ENCODE measurements at regions not wholly inside any gene's neighbourhood (a gene's known extent, or its start where the extent isn't known, plus 50 kb on each side); places are given as distances from the start of the nearest gene placed in this dataset.

GRCh38 chr2:223222397-223222796, 170.4 kb downstream of the KCNE4 start:
- no peak for DNase-seq (ENCODE audit: low read depth)
- H3K4me3 ChIP-seq (ENCODE audit: low read depth, low read length), result no peak overlapping the region
- TF ChIP-seq CTCF (IDR thresholded peaks at IDR 0.05; ENCODE audit: insufficient read depth, low read depth, low read length, missing control alignments), result no peak

GRCh38 chr2:223223156-223223555, 171.2 kb downstream of the KCNE4 start:
- DNase-seq (ENCODE audit: low read depth), result no peak
- TF ChIP-seq CTCF (IDR thresholded peaks at IDR 0.05; ENCODE audit: insufficient read depth, low read depth, low read length, missing control alignments), result no peak
- H3K4me3 ChIP-seq (ENCODE audit: low read depth, low read length), result no peak overlapping the region

GRCh38 chr2:223225266-223225665, 173.3 kb downstream of the KCNE4 start:
- DNase-seq (ENCODE audit: low read depth), result no peak
- no peak for TF ChIP-seq CTCF (IDR thresholded peaks at IDR 0.05; ENCODE audit: insufficient read depth, low read depth, low read length, missing control alignments)
- H3K4me3 ChIP-seq (ENCODE audit: low read depth, low read length), result no peak overlapping the region

- H3K4me3 ChIP-seq (ENCODE audit: low read depth, low read length), result no peak overlapping the region
- no peak for DNase-seq (ENCODE audit: low read depth)
- TF ChIP-seq CTCF (IDR thresholded peaks at IDR 0.05; ENCODE audit: insufficient read depth, low read depth, low read length, missing control alignments), result no peak
Observed at GRCh38 chr2:223226264-223226663, 174.3 kb downstream of the KCNE4 start.

- DNase-seq (ENCODE audit: low read depth), result no peak
- TF ChIP-seq CTCF (IDR thresholded peaks at IDR 0.05; ENCODE audit: insufficient read depth, low read depth, low read length, missing control alignments), result no peak
- H3K4me3 ChIP-seq (ENCODE audit: low read depth, low read length), result no peak overlapping the region
Observed at GRCh38 chr2:223227338-223227737, 175.3 kb downstream of the KCNE4 start.

GRCh38 chr2:223228871-223229270, 176.9 kb downstream of the KCNE4 start:
- no peak overlapping the region for H3K4me3 ChIP-seq (ENCODE audit: low read depth, low read length)
- TF ChIP-seq CTCF (IDR thresholded peaks at IDR 0.05; ENCODE audit: insufficient read depth, low read depth, low read length, missing control alignments), result no peak

GRCh38 chr2:223230352-223230751, 178.4 kb downstream of the KCNE4 start:
- H3K4me3 ChIP-seq (ENCODE audit: low read depth, low read length), result no peak overlapping the region
- TF ChIP-seq CTCF (IDR thresholded peaks at IDR 0.05; ENCODE audit: insufficient read depth, low read depth, low read length, missing control alignments), result no peak
- no peak for DNase-seq (ENCODE audit: low read depth)

More at GRCh38 chr2:223228871-223229270, 176.9 kb downstream of the KCNE4 start:
- DNase-seq (ENCODE audit: low read depth), result no peak
